SK-N-SH (cell line): ENCODE measurements at regions not wholly inside any gene's neighbourhood (a gene's known extent, or its start where the extent isn't known, plus 50 kb on each side); places are given as distances from the start of the nearest gene placed in this dataset.

Experiments used
- CHD2 ChIP-seq: fragments of 150-350 bp; IDR thresholded peaks from 2 replicates; pipeline ENCODE4 v1.6.1; 2018; ENCODE audit warnings: low read length; ENCODE audit not compliant: partially characterized antibody
- CTCF ChIP-seq: fragments of 200-600 bp; sonication (generic); IDR thresholded peaks from 2 replicates; pipeline ENCODE4 v1.6.1; 2017; ENCODE audit warnings: antibody characterized with exemption, mild to moderate bottlenecking, moderate library complexity
- ELF1 ChIP-seq: IDR thresholded peaks from 2 replicates; pipeline ENCODE4 v1.4.0; 2012
- GABPA ChIP-seq: IDR thresholded peaks from 2 replicates; pipeline ENCODE4 v1.4.0; 2012; ENCODE audit warnings: low read depth, mild to moderate bottlenecking
- JUND ChIP-seq: IDR thresholded peaks from 2 replicates; pipeline ENCODE4 v1.4.0; 2012
- POLR2AphosphoS5 ChIP-seq: IDR thresholded peaks from 2 replicates; pipeline ENCODE4 v1.6.1; 2012; ENCODE audit warnings: low read depth, low read length
- RAD21 ChIP-seq: IDR thresholded peaks from 2 replicates; pipeline ENCODE4 v1.6.1; 2012; ENCODE audit warnings: mild to moderate bottlenecking, low read length
- YY1 ChIP-seq: IDR thresholded peaks from 2 replicates; pipeline ENCODE4 v1.4.0; 2012; ENCODE audit warnings: low read depth, mild to moderate bottlenecking

DNA sequence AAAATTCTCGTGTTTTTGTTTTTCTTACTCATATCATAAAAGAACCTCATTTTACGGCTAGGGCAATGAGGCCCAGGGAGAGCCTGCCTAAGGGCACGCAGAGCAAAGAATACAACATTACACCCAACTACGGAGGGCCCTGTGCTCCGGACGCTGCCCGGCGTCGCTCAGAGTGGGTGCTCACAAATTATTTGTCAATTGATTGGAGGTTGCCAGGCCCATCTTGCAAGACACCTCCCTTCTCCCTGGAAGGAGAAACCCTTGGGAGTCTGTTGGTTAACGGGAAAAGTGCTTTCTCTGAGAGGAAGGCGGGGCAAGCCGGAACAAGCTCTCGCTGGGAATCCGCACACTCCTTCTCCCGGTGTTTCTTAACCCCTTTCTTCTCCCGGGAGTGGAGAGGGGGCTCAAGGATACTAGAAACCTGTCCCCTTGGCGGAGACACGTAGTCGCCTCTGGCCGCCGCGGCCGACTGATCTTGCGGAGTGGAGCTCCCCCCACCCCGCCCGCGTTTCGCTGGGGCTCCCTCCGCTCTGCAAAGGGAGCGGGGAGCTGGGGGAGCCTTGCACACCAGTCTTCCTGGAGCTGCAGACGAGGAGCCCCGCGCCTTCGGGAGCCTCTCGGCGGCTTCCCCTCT is 599.3 kb upstream of the SGCD start:
- TF ChIP-seq RAD21: no peak
- no peak for TF ChIP-seq CTCF
- no peak for TF ChIP-seq CHD2
- no peak for TF ChIP-seq ELF1
- TF ChIP-seq POLR2AphosphoS5: no peak
- no peak for TF ChIP-seq GABPA
- TF ChIP-seq JUND: no peak
- TF ChIP-seq YY1: no peak
